GM20000 (cell line): ENCODE measurements at regions not wholly inside any gene's neighbourhood (a gene's known extent, or its start where the extent isn't known, plus 50 kb on each side); places are given as distances from the start of the nearest gene placed in this dataset.

Experiments
- DNase-seq: peaks from one replicate; pipeline ENCODE4 v3.0.0; 2012; ENCODE audit warnings: low spot score
- CTCF ChIP-seq: IDR thresholded peaks from 2 replicates; pipeline ENCODE4 v1.5.1; 2012; ENCODE audit warnings: mild to moderate bottlenecking, control low read depth; ENCODE audit errors: extremely low read depth, missing control alignments

DNA sequence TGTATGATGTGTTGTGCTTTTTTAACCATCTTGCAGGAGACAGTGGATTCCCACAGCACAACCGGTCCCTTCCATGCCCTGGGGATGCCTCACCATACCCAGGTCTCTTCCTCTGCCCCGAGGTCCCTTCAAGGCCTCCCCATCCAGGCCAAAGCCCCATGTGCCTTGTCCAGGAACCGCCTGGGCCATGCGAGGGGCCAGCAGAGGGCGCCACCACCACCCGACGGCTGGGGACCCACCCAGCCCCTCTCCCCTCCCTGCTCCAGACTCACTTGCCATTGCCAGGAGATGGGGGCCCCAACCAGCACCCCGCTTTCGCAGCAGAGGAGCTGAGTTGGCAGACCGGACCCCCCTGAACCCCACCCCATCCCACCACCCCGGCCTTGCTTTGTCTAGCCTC, 485.5 kb downstream of the TRAM1L1 start:
- no peak for TF ChIP-seq CTCF
- DNase-seq: no peak

- no peak for DNase-seq
- TF ChIP-seq CTCF: no peak
These were observed 486.2 kb downstream of the TRAM1L1 start for GRCh38 chr4:116598980-116599789.

- DNase-seq: no peak
- TF ChIP-seq CTCF: no peak
These were observed 487.0 kb downstream of the TRAM1L1 start for GRCh38 chr4:116598155-116598979.

DNA sequence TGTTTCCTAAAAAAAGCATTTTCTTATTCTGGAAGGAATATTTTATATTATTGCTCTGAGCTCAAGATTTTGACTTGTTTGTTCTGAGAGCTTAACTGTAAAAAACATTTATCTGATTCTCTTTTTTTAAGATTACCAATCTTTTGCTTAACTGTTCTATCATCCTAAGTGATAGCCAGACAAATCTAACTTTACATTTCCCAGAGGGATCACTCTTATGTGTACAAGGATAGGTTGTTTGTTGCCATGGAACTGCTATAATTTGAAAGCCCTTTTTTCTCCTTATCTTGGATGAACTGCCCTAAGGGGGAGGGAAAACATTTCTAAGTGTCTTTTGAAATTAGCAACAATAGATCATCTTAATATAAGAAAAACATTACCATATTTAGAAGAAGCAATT, 494.7 kb downstream of the TRAM1L1 start:
- DNase-seq: no peak
- no peak for TF ChIP-seq CTCF

- TF ChIP-seq CTCF: no peak
- no peak for DNase-seq
These were observed 496.6 kb downstream of the TRAM1L1 start for GRCh38 chr4:116588783-116589182.

- DNase-seq: no peak
- no peak for TF ChIP-seq CTCF
These were observed 500.1 kb downstream of the TRAM1L1 start for GRCh38 chr4:116585246-116585645.

DNA sequence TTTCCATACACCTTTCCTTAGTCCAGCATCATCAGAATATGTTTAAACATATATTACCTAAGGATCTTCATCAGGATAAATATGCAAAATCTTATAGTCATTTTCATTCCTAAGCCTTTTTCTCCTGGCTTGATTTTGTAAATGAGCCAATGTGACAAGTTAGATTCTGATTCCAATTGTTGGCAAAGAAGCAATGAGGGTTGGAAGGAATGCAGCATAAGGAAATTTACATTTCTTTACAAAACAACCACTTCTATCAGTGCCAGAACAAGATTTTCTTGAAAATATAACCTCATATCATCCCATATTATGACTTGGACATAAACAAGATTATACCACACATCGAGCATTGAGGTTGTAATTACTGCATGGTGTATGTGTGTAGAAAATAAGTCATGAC, 508.1 kb downstream of the TRAM1L1 start:
- TF ChIP-seq CTCF: no peak
- DNase-seq: no peak
